MCF 10A (cell line): ENCODE measurements at regions not wholly inside any gene's neighbourhood (a gene's known extent, or its start where the extent isn't known, plus 50 kb on each side); places are given as distances from the start of the nearest gene placed in this dataset.

Experiments used
- BruUV-seq: library from RNA; stranded (reverse); fragments of 400-500 nt; replicated peaks from 2 replicates; lab custom pipeline; 2021; lab: Mats Ljungman, UMichigan
- CTCF ChIA-PET: fragments of 300-600 bp; sonication (Branson Sonifier 250); formaldehyde crosslinking; extraction: SDS; loops from one replicate; lab custom pipeline; 2021; ENCODE audit warnings: antibody characterized with exemption, inconsistent platforms; lab: Yijun Ruan, JAX
- POLR2A ChIA-PET: fragments of 300-600, 350-650 bp; sonication (Branson Sonifier 250); formaldehyde crosslinking; extraction: SDS; loops from one replicate; lab custom pipeline; 2020; ENCODE audit warnings: antibody characterized with exemption, inconsistent platforms; lab: Yijun Ruan, JAX
- DNase-seq: peaks from one replicate; pipeline ENCODE4 v3.0.0-alpha.2; 2018; ENCODE audit not compliant: unreplicated experiment
- H3K27ac Mint-ChIP-seq: one replicate; pipeline ENCODE4 v1.8.0; 2022; ENCODE audit warnings: mild to moderate bottlenecking, low read depth, mixed read lengths; ENCODE audit not compliant: unreplicated experiment
- H3K27me3 Mint-ChIP-seq: one replicate; pipeline ENCODE4 v1.8.0; 2022; ENCODE audit warnings: mixed read lengths; ENCODE audit not compliant: insufficient read depth, unreplicated experiment
- H3K36me3 Mint-ChIP-seq: one replicate; pipeline ENCODE4 v1.8.0; 2022; ENCODE audit warnings: mild to moderate bottlenecking, moderate library complexity, mixed read lengths; ENCODE audit not compliant: insufficient read depth, unreplicated experiment
- H3K4me1 Mint-ChIP-seq: one replicate; pipeline ENCODE4 v1.8.0; 2022; ENCODE audit warnings: mixed read lengths; ENCODE audit not compliant: insufficient read depth, unreplicated experiment
- H3K4me3 Mint-ChIP-seq: one replicate; pipeline ENCODE4 v1.8.0; 2022; ENCODE audit warnings: mild to moderate bottlenecking, moderate library complexity, mixed read lengths; ENCODE audit not compliant: unreplicated experiment
- H3K9me3 Mint-ChIP-seq: one replicate; pipeline ENCODE4 v1.8.0; 2022; ENCODE audit warnings: mixed read lengths; ENCODE audit not compliant: unreplicated experiment
- CTCF ChIP-seq: fragments of 200-600 bp; IDR thresholded peaks from one replicate; pipeline ENCODE4 v1.8.0; 2022; ENCODE audit warnings: antibody characterized with exemption, mild to moderate bottlenecking; ENCODE audit not compliant: unreplicated experiment
- intact Hi-C: fragments of 100-400 bp; cut with micrococcal nuclease; formaldehyde crosslinking; loops from 2 replicates; pipeline ENCODE4 v1.14.1; 2022

- POLR2A ChIA-PET: interaction anchor here (1.3 kb wide), 1 partner anchor 11 kb away, joined by 4 read pairs; no protein-coding TSS in a partner anchor
- peak; percentile 33 for DNase-seq
- Mint-ChIP-seq H3K27ac (peak overlapping the region; percentile 17), H3K9me3 (no peaks in the 10 kb centered on the region), H3K36me3 (no peaks in the 10 kb centered on the region), H3K4me1 (peaks cover 27% of the 10 kb centered on the region), H3K4me3 (no peak overlapping the region), H3K27me3 (no peaks in the 10 kb centered on the region)
- BruUV-seq: no TSS peak
- TF ChIP-seq CTCF: no peak
- CTCF ChIA-PET: interaction anchor here (0.6 to 1.3 kb wide), 3 partner anchors 15 to 187 kb away, joined by 3 to 7 read pairs (median 3); no protein-coding TSS in a partner anchor
- intact Hi-C loops: no loop called here
These were observed 126.4 kb upstream of the E2F8 start for GRCh38 chr11:19366992-19367709.

- no peak overlapping the region for H3K27ac Mint-ChIP-seq
- no peaks in the 10 kb centered on the region for H3K9me3 Mint-ChIP-seq
- DNase-seq: no peak
- H3K36me3 Mint-ChIP-seq: no peaks in the 10 kb centered on the region
- no peaks in the 10 kb centered on the region for H3K27me3 Mint-ChIP-seq
- ChIA-PET POLR2A (interaction anchor here (1.3 kb wide), 1 partner anchor 9 kb away, joined by 4 read pairs; no protein-coding TSS in a partner anchor), CTCF (interaction anchor here (0.8 kb wide), 1 partner anchor 108 kb away, joined by 3 read pairs; no protein-coding TSS in a partner anchor)
- H3K4me1 Mint-ChIP-seq: peaks cover 26% of the 10 kb centered on the region
- no TSS peak for BruUV-seq
- H3K4me3 Mint-ChIP-seq: no peak overlapping the region
- intact Hi-C loops: no loop called here
- no peak for TF ChIP-seq CTCF
These were observed 125.1 kb upstream of the E2F8 start for GRCh38 chr11:19365743-19366410.

- intact Hi-C loops: no loop called here
- peaks cover 28% of the 10 kb centered on the region for H3K27me3 Mint-ChIP-seq
- ChIA-PET POLR2A (no interaction called here), CTCF (no interaction called here)
- no peaks in the 10 kb centered on the region for H3K4me1 Mint-ChIP-seq
- BruUV-seq: no TSS peak
- H3K27ac Mint-ChIP-seq: no peak overlapping the region
- no peaks in the 10 kb centered on the region for H3K36me3 Mint-ChIP-seq
- no peaks in the 10 kb centered on the region for H3K9me3 Mint-ChIP-seq
- peak; percentile 29 for DNase-seq
- no peak for TF ChIP-seq CTCF
- H3K4me3 Mint-ChIP-seq: no peak overlapping the region
These were observed 118.7 kb upstream of the E2F8 start for GRCh38 chr11:19359221-19360000.

- no peak for TF ChIP-seq CTCF
- ChIA-PET POLR2A (no interaction called here), CTCF (no interaction called here)
- peaks cover 36% of the 10 kb centered on the region for H3K27me3 Mint-ChIP-seq
- H3K9me3 Mint-ChIP-seq: no peaks in the 10 kb centered on the region
- DNase-seq: no peak
- intact Hi-C loops: no loop called here
- no peak overlapping the region for H3K27ac Mint-ChIP-seq
- BruUV-seq: no TSS peak
- H3K4me3 Mint-ChIP-seq: no peak overlapping the region
- no peaks in the 10 kb centered on the region for H3K4me1 Mint-ChIP-seq
- H3K36me3 Mint-ChIP-seq: no peaks in the 10 kb centered on the region
These were observed 117.2 kb upstream of the E2F8 start for GRCh38 chr11:19357943-19358342.
